SIG-M5 treated with dmso at 0.1 percent for 504 hours (cell line): ENCODE measurements at regions not wholly inside any gene's neighbourhood (a gene's known extent, or its start where the extent isn't known, plus 50 kb on each side); places are given as distances from the start of the nearest gene placed in this dataset.
"Not testable (repeated sequence)": the region's sequence is repeated elsewhere in the genome, so short reads cannot be mapped to it uniquely, and the experiment has no call there.

Experiments
- DNase-seq: peaks from one replicate; lab custom pipeline; 2025; ENCODE audit not compliant: unreplicated experiment; lab: John Stamatoyannopoulos, UW

GRCh38 chr14:66330228-66330627, 155.9 kb upstream of the CCDC196 start:
- DNase-seq: no peak

GRCh38 chr14:66330916-66331315, 155.3 kb upstream of the CCDC196 start:
- DNase-seq: no peak

GRCh38 chr14:66333293-66333692, 152.9 kb upstream of the CCDC196 start:
- not testable (repeated sequence) for DNase-seq

- DNase-seq: no peak
Observed at GRCh38 chr14:66341239-66341638, 144.9 kb upstream of the CCDC196 start.

- no peak for DNase-seq
Observed at GRCh38 chr14:66345986-66346385, 140.2 kb upstream of the CCDC196 start.

GRCh38 chr14:66351310-66351709, 134.9 kb upstream of the CCDC196 start:
- DNase-seq: no peak

GRCh38 chr14:66359500-66359899, 126.7 kb upstream of the CCDC196 start:
- peak; percentile 53 for DNase-seq

- no peak for DNase-seq
Observed at GRCh38 chr14:66360366-66360926, 125.7 kb upstream of the CCDC196 start.

- no peak for DNase-seq
Observed at GRCh38 chr14:66361013-66361412, 125.2 kb upstream of the CCDC196 start.

GRCh38 chr14:66365388-66365787, 120.8 kb upstream of the CCDC196 start:
- no peak for DNase-seq

- no peak for DNase-seq
Observed at GRCh38 chr14:66369157-66369697, 116.9 kb upstream of the CCDC196 start.

- no peak for DNase-seq
Observed at GRCh38 chr14:66371776-66372175, 114.4 kb upstream of the CCDC196 start.

GRCh38 chr14:66375046-66375964, 110.9 kb upstream of the CCDC196 start:
- DNase-seq: no peak

GRCh38 chr14:66377574-66377973, 108.6 kb upstream of the CCDC196 start:
- DNase-seq: no peak

- DNase-seq: no peak
Observed at GRCh38 chr14:66378712-66379505, 107.3 kb upstream of the CCDC196 start.

GRCh38 chr14:66380143-66380542, 106.0 kb upstream of the CCDC196 start:
- DNase-seq: no peak

- DNase-seq: no peak
Observed at GRCh38 chr14:66381755-66382154, 104.4 kb upstream of the CCDC196 start.

GRCh38 chr14:66383257-66383656, 102.9 kb upstream of the CCDC196 start:
- no peak for DNase-seq

- no peak for DNase-seq
Observed at GRCh38 chr14:66383771-66384170, 102.4 kb upstream of the CCDC196 start.

- no peak for DNase-seq
Observed at GRCh38 chr14:66388516-66388915, 97.7 kb upstream of the CCDC196 start.

GRCh38 chr14:66389481-66389880, 96.7 kb upstream of the CCDC196 start:
- no peak for DNase-seq
